H9 (cell line): ENCODE measurements at regions not wholly inside any gene's neighbourhood (a gene's known extent, or its start where the extent isn't known, plus 50 kb on each side); places are given as distances from the start of the nearest gene placed in this dataset.

Experiments
- DNase-seq: peaks from one replicate; pipeline ENCODE4 v3.0.0-alpha.2; 2017
- H2AFZ ChIP-seq: one replicate; pipeline ENCODE4 v1.6.1; 2013; ENCODE audit warnings: mild to moderate bottlenecking, low read length, control low read depth, moderate library complexity
- H2AK5ac ChIP-seq: 2 replicates; pipeline ENCODE4 v1.6.1; 2013; ENCODE audit warnings: low read length, control low read depth, mixed read lengths; ENCODE audit not compliant: insufficient read length
- H2BK120ac ChIP-seq: one replicate; pipeline ENCODE4 v1.6.1; 2013; ENCODE audit warnings: low read depth, mild to moderate bottlenecking, low read length, control low read depth, inconsistent platforms; ENCODE audit not compliant: poor library complexity, severe bottlenecking
- H2BK12ac ChIP-seq: 2 replicates; pipeline ENCODE4 v1.6.1; 2013; ENCODE audit warnings: low read length, control low read depth, mixed read lengths, low read depth; ENCODE audit not compliant: insufficient read length
- H2BK15ac ChIP-seq: 2 replicates; pipeline ENCODE4 v1.6.1; 2013; ENCODE audit warnings: low read depth, low read length, control low read depth
- H2BK20ac ChIP-seq: one replicate; pipeline ENCODE4 v1.6.1; 2013; ENCODE audit warnings: low read depth, mild to moderate bottlenecking, low read length, control low read depth, inconsistent platforms; ENCODE audit not compliant: poor library complexity, severe bottlenecking
- H2BK5ac ChIP-seq: 2 replicates; pipeline ENCODE4 v1.6.1; 2013; ENCODE audit warnings: low read length, control low read depth, mixed read lengths; ENCODE audit not compliant: insufficient read length
- H3K14ac ChIP-seq: 2 replicates; pipeline ENCODE4 v1.6.1; 2013; ENCODE audit warnings: low read length, control low read depth; ENCODE audit not compliant: insufficient read depth
- H3K18ac ChIP-seq: 2 replicates; pipeline ENCODE4 v1.6.1; 2013; ENCODE audit warnings: low read depth, mild to moderate bottlenecking, mixed read lengths, low read length, control low read depth; ENCODE audit not compliant: insufficient read length
- H3K23ac ChIP-seq: 2 replicates; pipeline ENCODE4 v1.6.1; 2013; ENCODE audit warnings: low read length, control low read depth, mixed read lengths, low read depth; ENCODE audit not compliant: insufficient read length
- H3K23me2 ChIP-seq: 2 replicates; pipeline ENCODE4 v1.6.1; 2013; ENCODE audit warnings: low read depth, mild to moderate bottlenecking, mixed read lengths, low read length, control low read depth; ENCODE audit not compliant: insufficient read length, poor library complexity, severe bottlenecking
- H3K27ac ChIP-seq: 2 replicates; pipeline ENCODE4 v1.5.1; 2013; ENCODE audit warnings: low read length, control low read depth, mixed read lengths, low read depth; ENCODE audit not compliant: insufficient read length
- H3K27me3 ChIP-seq: 2 replicates; pipeline ENCODE4 v1.6.1; 2013; ENCODE audit warnings: low read length, control low read depth, inconsistent platforms; ENCODE audit not compliant: insufficient read depth
- H3K4ac ChIP-seq: 2 replicates; pipeline ENCODE4 v1.6.1; 2013; ENCODE audit warnings: low read depth, mild to moderate bottlenecking, control low read depth, inconsistent platforms, low read length, moderate library complexity
- H3K4me1 ChIP-seq: 2 replicates; pipeline ENCODE4 v1.6.1; 2013; ENCODE audit warnings: low read length, control low read depth, inconsistent platforms; ENCODE audit not compliant: insufficient read depth
- H3K4me2 ChIP-seq: 2 replicates; pipeline ENCODE4 v1.6.1; 2013; ENCODE audit warnings: low read length, control low read depth, mixed read lengths; ENCODE audit not compliant: insufficient read length, insufficient read depth
- H3K56ac ChIP-seq: 2 replicates; pipeline ENCODE4 v1.6.1; 2013; ENCODE audit warnings: low read depth, mild to moderate bottlenecking, mixed read lengths, low read length, control low read depth; ENCODE audit not compliant: insufficient read length
- H3K79me1 ChIP-seq: 2 replicates; pipeline ENCODE4 v1.6.1; 2013; ENCODE audit warnings: low read depth, mild to moderate bottlenecking, moderate library complexity, low read length, control low read depth, inconsistent platforms; ENCODE audit not compliant: insufficient read depth, poor library complexity, severe bottlenecking
- H3K79me2 ChIP-seq: 2 replicates; pipeline ENCODE4 v1.6.1; 2013; ENCODE audit warnings: low read length, control low read depth, inconsistent platforms; ENCODE audit not compliant: insufficient read depth
- H3K9ac ChIP-seq: 2 replicates; pipeline ENCODE4 v1.6.1; 2013; ENCODE audit warnings: low read length, control low read depth, mixed read lengths; ENCODE audit not compliant: insufficient read length; ENCODE audit errors: extremely low read depth
- H3K9me3 ChIP-seq: one replicate; pipeline ENCODE4 v1.6.1; 2013; ENCODE audit warnings: low read depth, low read length, inconsistent platforms; ENCODE audit not compliant: control insufficient read depth
- H3T11ph ChIP-seq: one replicate; pipeline ENCODE4 v1.6.1; 2013; ENCODE audit warnings: mild to moderate bottlenecking, low read length, control low read depth, inconsistent platforms
- H4K20me1 ChIP-seq: one replicate; pipeline ENCODE4 v1.6.1; 2013; ENCODE audit not compliant: control insufficient read depth, insufficient read length, insufficient read depth
- H4K5ac ChIP-seq: 2 replicates; pipeline ENCODE4 v1.6.1; 2013; ENCODE audit warnings: low read depth, mild to moderate bottlenecking, mixed read lengths, low read length, control low read depth; ENCODE audit not compliant: insufficient read length
- H4K8ac ChIP-seq: replicated peaks from 2 replicates; pipeline ENCODE4 v1.6.1; 2013; ENCODE audit warnings: low read length, control low read depth, mixed read lengths, low read depth; ENCODE audit not compliant: insufficient read length
- H4K91ac ChIP-seq: 2 replicates; pipeline ENCODE4 v1.6.1; 2013; ENCODE audit warnings: low read depth, mild to moderate bottlenecking, moderate library complexity, mixed read lengths, low read length, control low read depth; ENCODE audit not compliant: insufficient read length
- H3K27ac Mint-ChIP-seq, 3 experiments: 2 replicates in 2 of 3; 3 replicates in 1 of 3; pipeline ENCODE4 v1.8.0; 2020 to 2021; ENCODE audit warnings: mixed read lengths in 3 of 3, mild to moderate bottlenecking in 1 of 3, moderate library complexity in 1 of 3
- H3K27me3 Mint-ChIP-seq: 2 replicates; pipeline ENCODE4 v1.8.0; 2021; ENCODE audit warnings: low read depth, mild to moderate bottlenecking, moderate library complexity, mixed read lengths
- H3K36me3 Mint-ChIP-seq, 3 experiments: 2 replicates in 2 of 3; 3 replicates in 1 of 3; pipeline ENCODE4 v1.8.0; 2020 to 2021; ENCODE audit warnings: low read depth in 3 of 3, mixed read lengths in 3 of 3; ENCODE audit not compliant: insufficient read depth in 1 of 3
- H3K4me1 Mint-ChIP-seq, 2 experiments: 2 replicates each; pipeline ENCODE4 v1.8.0; 2020; ENCODE audit warnings: mixed read lengths in 2 of 2
- H3K4me3 Mint-ChIP-seq, 2 experiments: 2 replicates in 1 of 2; 3 replicates in 1 of 2; pipeline ENCODE4 v1.8.0; 2020 to 2021; ENCODE audit warnings: mild to moderate bottlenecking in 2 of 2, mixed read lengths in 2 of 2, moderate library complexity in 1 of 2
- H3K9me3 Mint-ChIP-seq, 2 experiments: 2 replicates in 1 of 2; 3 replicates in 1 of 2; pipeline ENCODE4 v1.8.0; 2020; ENCODE audit warnings: mild to moderate bottlenecking in 2 of 2, mixed read lengths in 2 of 2, moderate library complexity in 1 of 2
- WGBS: extraction: QIAGEN DNeasy Blood & Tissue Kit; methylation state at CpG from one replicate; pipeline ENCODE4 v1.1.7; 2013; ENCODE audit warnings: missing lambda C conversion rate, low lambda C conversion rate, mixed read lengths; ENCODE audit not compliant: insufficient read length; ENCODE audit errors: extremely low coverage; 5-methylcytosine and 5-hydroxymethylcytosine counted together
- TF ChIP-seq, protein P1 (sequence below): fragments of 200-600 bp; sonication (generic); conservative IDR thresholded peaks from 3 replicates; pipeline ENCODE4 v1.8.0; 2021; ENCODE audit warnings: antibody characterized with exemption, mild to moderate bottlenecking

DNA sequence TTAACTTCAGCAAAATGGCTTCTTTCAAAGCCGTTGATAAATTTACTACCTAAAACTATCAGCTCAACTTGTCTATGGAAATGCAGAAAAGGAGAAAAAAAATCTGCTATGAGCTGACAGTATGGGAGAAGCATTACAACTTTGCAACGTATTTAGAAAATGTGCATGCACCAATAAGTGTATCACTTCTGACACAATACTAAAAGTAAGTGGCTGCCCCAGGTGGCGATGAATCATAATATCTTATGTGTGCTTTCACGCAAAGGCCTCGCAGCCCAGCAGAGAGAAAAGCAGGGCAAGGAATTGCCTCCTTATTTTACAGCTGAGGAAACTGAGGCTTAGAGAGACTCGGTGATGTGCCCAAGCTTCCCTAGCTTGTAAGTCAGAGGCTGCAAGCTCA lies 101.8 kb downstream of the SALL1 start:
- no peak overlapping the region for H2BK12ac ChIP-seq
- no peaks in the 10 kb centered on the region for H3K79me1 ChIP-seq
- no peaks in the 10 kb centered on the region for H3K36me3 Mint-ChIP-seq
- H4K91ac ChIP-seq = no peak overlapping the region
- no peak overlapping the region for H3K18ac ChIP-seq
- WGBS = no CpG with 5 or more reads among the region's 6 CpGs
- no peaks in the 10 kb centered on the region for H3K4me1 ChIP-seq
- peaks cover 5 to 8% of the 10 kb centered on the region in 2 experiments for H3K4me1 Mint-ChIP-seq
- no peak overlapping the region for H2BK15ac ChIP-seq
- no peak overlapping the region for H2BK120ac ChIP-seq
- no peaks in the 10 kb centered on the region for H3K9me3 ChIP-seq
- no peak overlapping the region for H3K56ac ChIP-seq
- H4K20me1 ChIP-seq = no peaks in the 10 kb centered on the region
- no peak for DNase-seq
- H3K23ac ChIP-seq = no peak overlapping the region
- no peak overlapping the region for H3K4me2 ChIP-seq
- H2BK5ac ChIP-seq = no peak overlapping the region
- no peaks in the 10 kb centered on the region for H3K27me3 ChIP-seq
- peaks cover 8% of the 10 kb centered on the region for H3K27me3 Mint-ChIP-seq
- H4K5ac ChIP-seq = no peak overlapping the region
- H3K27ac Mint-ChIP-seq = no peak overlapping the region
- H3K4ac ChIP-seq = no peak overlapping the region
- H4K8ac ChIP-seq = no peak overlapping the region
- no peak overlapping the region for H2AK5ac ChIP-seq
- no peak overlapping the region for H3K27ac ChIP-seq
- H3K4me3 Mint-ChIP-seq = no peak overlapping the region
- no peak overlapping the region for H2BK20ac ChIP-seq
- H3K9me3 Mint-ChIP-seq = peaks cover 0 to 3% of the 10 kb centered on the region in 2 experiments; a peak in 2 of 5 replicates
- TF ChIP-seq, protein P1, sequence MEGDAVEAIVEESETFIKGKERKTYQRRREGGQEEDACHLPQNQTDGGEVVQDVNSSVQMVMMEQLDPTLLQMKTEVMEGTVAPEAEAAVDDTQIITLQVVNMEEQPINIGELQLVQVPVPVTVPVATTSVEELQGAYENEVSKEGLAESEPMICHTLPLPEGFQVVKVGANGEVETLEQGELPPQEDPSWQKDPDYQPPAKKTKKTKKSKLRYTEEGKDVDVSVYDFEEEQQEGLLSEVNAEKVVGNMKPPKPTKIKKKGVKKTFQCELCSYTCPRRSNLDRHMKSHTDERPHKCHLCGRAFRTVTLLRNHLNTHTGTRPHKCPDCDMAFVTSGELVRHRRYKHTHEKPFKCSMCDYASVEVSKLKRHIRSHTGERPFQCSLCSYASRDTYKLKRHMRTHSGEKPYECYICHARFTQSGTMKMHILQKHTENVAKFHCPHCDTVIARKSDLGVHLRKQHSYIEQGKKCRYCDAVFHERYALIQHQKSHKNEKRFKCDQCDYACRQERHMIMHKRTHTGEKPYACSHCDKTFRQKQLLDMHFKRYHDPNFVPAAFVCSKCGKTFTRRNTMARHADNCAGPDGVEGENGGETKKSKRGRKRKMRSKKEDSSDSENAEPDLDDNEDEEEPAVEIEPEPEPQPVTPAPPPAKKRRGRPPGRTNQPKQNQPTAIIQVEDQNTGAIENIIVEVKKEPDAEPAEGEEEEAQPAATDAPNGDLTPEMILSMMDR = no peak
- no peak overlapping the region for H3K14ac ChIP-seq
- no peak overlapping the region for H3K9ac ChIP-seq
- H3K79me2 ChIP-seq = no peaks in the 10 kb centered on the region
- no peak overlapping the region for H2AFZ ChIP-seq
- no peak overlapping the region for H3T11ph ChIP-seq
- no peaks in the 10 kb centered on the region for H3K23me2 ChIP-seq
